Thymus (tissue), 11 donors: ENCODE measurements at regions not wholly inside any gene's neighbourhood (a gene's known extent, or its start where the extent isn't known, plus 50 kb on each side); places are given as distances from the start of the nearest gene placed in this dataset.
"Not testable (repeated sequence)": the region's sequence is repeated elsewhere in the genome, so short reads cannot be mapped to it uniquely, and the experiment has no call there.

Experiments used
- DNase-seq, 9 donors: peaks; one replicate each; pipeline ENCODE4 v3.0.0-alpha.2; 2013; ENCODE audit warnings: low spot score in 9 of 9, low read depth in 6 of 9, missing footprints in 1 of 9
- H3K27ac ChIP-seq, 2 donors: one replicate each; pipeline ENCODE4 v1.5.1; 2013; ENCODE audit warnings: control low read depth in 1 of 2, low read depth in 1 of 2, low read length in 1 of 2, mild to moderate bottlenecking in 1 of 2, moderate library complexity in 1 of 2
- H3K27me3 ChIP-seq, 2 donors: one replicate each; pipeline ENCODE4 v1.5.1; 2013; ENCODE audit warnings: low read length in 1 of 2; ENCODE audit not compliant: control insufficient read depth in 2 of 2, insufficient read depth in 1 of 2
- H3K36me3 ChIP-seq, 2 donors: one replicate each; pipeline ENCODE4 v1.5.1; 2013; ENCODE audit warnings: low read length in 1 of 2, mild to moderate bottlenecking in 1 of 2, moderate library complexity in 1 of 2; ENCODE audit not compliant: control insufficient read depth in 2 of 2, insufficient read depth in 2 of 2
- H3K4me1 ChIP-seq, 2 donors: one replicate each; pipeline ENCODE4 v1.5.1; 2013; ENCODE audit warnings: low read length in 2 of 2; ENCODE audit not compliant: control insufficient read depth in 2 of 2, insufficient read depth in 2 of 2
- H3K4me3 ChIP-seq, 2 donors: one replicate each; pipeline ENCODE4 v1.5.1; 2013; ENCODE audit warnings: low read length in 2 of 2, control low read depth in 1 of 2, mild to moderate bottlenecking in 1 of 2
- H3K9me3 ChIP-seq, 2 donors: one replicate each; pipeline ENCODE4 v1.5.1; 2013; ENCODE audit warnings: low read length in 1 of 2, mild to moderate bottlenecking in 1 of 2; ENCODE audit not compliant: control insufficient read depth in 2 of 2, insufficient read depth in 1 of 2
- WGBS: extraction: QIAGEN DNeasy Blood & Tissue Kit; methylation state at CpG from one replicate; pipeline ENCODE4 v1.1.7; 2013; 5-methylcytosine and 5-hydroxymethylcytosine counted together
- donor health status: healthy.

DNA sequence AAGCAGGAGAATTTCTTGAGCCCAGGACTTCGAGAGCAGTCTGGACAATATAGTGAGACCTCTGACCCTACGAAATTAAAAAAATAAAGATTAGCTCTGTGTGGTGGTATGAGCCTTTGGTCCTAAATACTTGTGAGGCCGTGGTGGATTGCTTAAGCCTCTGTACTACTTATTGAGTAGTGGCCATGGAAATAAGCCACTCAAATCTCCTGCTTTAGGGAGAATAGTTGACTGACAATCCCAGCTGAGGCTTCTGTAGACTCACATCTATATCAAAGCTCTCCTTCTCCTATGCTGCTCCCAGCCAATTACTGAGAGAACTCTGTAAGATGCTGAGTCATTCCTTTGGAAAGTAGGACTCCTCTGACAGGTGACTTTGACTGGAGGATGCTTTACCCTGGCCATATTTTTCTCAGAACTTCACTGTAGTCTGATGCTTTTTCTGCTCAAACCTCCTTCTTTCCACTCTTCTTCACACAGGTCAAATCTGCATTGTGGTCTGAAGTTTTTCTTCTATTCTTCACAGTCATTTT, 420.2 kb downstream of the SLC6A15 start:
- Histone ChIP-seq H3K9me3 (no peaks in the 10 kb centered on the region), H3K27me3 (no peaks in the 10 kb centered on the region), H3K4me3 (no peak overlapping the region), H3K27ac (no peak overlapping the region), H3K36me3 (no peaks in the 10 kb centered on the region), H3K4me1 (no peaks in the 10 kb centered on the region)
- no peak for DNase-seq
- 86% methylated on average over 3 of the region's 3 CpGs for WGBS

DNA sequence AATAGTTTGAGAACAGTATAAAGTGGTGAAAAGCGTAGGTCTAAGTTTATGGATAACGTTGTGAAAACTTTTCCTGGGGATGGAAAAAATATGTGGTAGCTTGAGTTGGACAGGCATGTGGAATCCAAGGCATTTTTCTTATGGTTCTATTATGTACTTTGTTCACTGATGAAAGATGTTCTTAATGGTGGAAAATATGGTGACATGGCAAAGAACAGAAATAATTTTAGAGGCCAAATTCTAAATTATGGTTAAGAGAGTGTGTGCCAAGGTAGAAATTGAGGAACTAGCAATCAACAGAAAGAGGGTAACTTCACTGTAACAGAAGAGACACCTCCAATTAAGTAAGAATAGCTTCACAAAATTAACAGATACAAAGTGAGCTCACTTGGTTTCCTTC, 427.8 kb downstream of the SLC6A15 start:
- DNase-seq, result no peak
- Histone ChIP-seq H3K4me3 (no peak overlapping the region), H3K9me3 (no peaks in the 10 kb centered on the region), H3K27me3 (no peaks in the 10 kb centered on the region), H3K27ac (no peak overlapping the region), H3K36me3 (no peaks in the 10 kb centered on the region), H3K4me1 (no peaks in the 10 kb centered on the region)
- 91% methylated on average over 2 of the region's 2 CpGs for WGBS

DNA sequence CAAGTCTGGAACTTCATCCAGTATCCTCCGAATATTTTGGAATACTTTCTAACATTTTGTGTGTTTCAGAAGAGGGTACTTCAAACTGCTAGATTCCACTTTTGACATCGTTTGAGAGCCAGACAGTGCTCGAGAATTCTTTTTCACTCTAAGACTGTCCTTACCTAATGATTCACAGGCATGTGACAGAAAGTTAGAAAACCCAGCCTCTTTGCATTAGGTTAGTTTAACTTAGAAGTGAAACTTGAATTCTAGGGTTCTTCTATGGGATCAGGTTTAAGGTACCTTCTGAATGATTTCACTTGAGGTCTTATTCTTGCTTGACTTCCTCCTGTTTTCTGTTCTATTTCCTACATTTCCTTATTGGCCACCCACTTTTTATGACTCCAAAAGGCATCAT, 431.8 kb downstream of the SLC6A15 start:
- Histone ChIP-seq H3K36me3 (no peaks in the 10 kb centered on the region), H3K9me3 (no peaks in the 10 kb centered on the region), H3K4me1 (no peaks in the 10 kb centered on the region), H3K27ac (no peak overlapping the region), H3K27me3 (no peaks in the 10 kb centered on the region), H3K4me3 (no peak overlapping the region)
- DNase-seq, result no peak
- 90% methylated on average over 3 of the region's 3 CpGs for WGBS

DNA sequence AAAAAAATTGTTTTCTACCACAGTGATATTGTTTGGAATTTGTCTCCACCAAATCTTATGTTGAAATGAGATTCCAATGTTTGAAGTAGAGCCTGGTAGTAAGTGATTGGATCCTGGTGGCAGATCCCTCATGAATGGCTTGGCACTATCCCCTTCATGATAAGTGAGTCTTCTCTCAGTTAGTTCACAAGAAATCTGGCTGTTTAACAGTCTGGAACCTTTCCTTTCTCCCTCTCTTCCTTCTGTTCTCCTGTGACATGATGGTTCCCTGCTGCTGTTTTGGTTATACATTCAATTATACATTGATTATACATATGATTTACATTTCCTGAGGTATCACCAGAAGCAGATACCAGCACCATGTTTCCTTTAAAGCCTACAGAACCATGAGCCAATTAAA, 442.2 kb downstream of the SLC6A15 start:
- Histone ChIP-seq H3K27me3 (no peaks in the 10 kb centered on the region), H3K4me3 (no peak overlapping the region), H3K4me1 (no peaks in the 10 kb centered on the region), H3K36me3 (no peaks in the 10 kb centered on the region), H3K9me3 (no peaks in the 10 kb centered on the region), H3K27ac (no peak overlapping the region)
- DNase-seq, result no peak

DNA sequence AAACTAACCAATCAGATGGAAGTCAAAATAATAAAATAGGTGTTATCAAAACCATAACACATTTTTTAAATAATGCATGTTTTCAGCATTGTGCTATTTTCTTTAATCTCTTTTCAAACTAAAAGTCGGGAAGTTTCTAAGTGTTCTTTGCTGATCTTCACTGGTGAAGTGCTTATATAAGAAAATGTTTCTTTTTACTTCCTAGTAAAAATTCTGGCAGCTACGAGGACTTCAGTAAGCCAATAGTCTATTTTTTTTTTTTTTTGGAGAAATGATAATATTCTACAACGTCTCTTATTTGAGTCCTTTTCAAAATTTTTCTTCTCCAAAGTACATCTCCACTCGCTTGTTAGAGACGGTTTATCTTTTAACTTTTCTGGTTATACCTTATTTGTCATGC, 448.0 kb downstream of the SLC6A15 start:
- H3K27ac ChIP-seq, result no peak overlapping the region
- no peaks in the 10 kb centered on the region for H3K9me3 ChIP-seq
- H3K36me3 ChIP-seq, result no peaks in the 10 kb centered on the region
- H3K4me3 ChIP-seq, result no peak overlapping the region
- no peaks in the 10 kb centered on the region for H3K27me3 ChIP-seq
- H3K4me1 ChIP-seq, result no peaks in the 10 kb centered on the region
- no peak for DNase-seq
- 86% methylated on average over 5 of the region's 5 CpGs for WGBS

DNA sequence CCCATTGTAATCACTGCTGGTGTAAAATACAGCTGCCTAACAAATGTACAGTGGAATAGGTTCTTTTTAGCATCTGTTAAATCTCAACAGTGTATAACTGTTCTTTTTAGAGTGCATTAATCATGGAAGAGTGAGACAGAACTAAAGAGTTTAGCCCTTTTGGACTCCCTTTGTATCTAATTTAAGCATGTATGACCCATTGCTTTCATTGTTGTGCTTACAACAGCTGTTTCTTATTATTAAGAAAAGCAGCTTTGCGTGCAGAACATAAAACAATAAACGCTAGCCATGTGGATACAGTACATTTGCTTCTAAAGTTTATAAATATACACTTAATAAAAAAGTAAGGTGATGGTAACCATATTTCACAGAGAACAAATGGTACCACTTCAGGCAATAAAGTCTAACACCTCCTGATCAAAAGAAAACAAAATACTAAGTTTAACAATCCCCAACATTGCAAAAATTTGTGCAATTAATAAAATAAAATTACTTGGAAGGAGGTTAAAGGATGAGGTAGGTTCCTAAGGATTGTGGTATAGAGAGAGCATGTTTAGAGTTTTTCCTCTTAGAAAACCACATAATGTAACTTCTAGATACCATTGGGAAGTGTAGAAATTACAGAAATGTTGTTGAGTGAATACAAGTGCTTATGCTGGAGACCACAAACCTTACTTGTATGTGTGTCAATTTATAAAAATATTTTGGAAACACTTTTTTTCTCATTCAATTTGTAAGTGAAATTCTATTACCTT, 448.7 kb downstream of the SLC6A15 start:
- no peaks in the 10 kb centered on the region for H3K9me3 ChIP-seq
- no peaks in the 10 kb centered on the region for H3K27me3 ChIP-seq
- no peaks in the 10 kb centered on the region for H3K36me3 ChIP-seq
- H3K27ac ChIP-seq, result no peak overlapping the region
- WGBS, result 83% methylated on average over 2 of the region's 2 CpGs
- H3K4me1 ChIP-seq, result no peaks in the 10 kb centered on the region
- H3K4me3 ChIP-seq, result no peak overlapping the region
- DNase-seq, result no peak

DNA sequence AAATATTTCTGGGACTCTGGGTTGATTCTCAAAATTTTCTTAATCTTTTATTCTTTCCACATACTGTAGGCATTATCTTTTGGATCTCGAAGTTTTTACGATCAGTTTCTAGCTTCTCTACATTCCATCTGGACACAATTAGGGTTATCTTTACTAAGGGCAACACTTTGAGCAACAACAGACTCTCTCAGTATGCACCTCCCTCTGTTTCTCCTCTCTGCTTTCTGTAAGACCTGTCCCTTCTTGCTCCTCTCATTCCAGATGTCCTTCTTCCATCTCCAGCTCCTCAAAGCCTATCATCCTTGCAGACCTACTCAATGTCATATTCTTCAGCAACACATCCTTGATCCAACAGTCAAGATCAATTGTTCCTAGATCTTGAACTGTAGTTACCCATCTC, 457.0 kb downstream of the SLC6A15 start:
- Histone ChIP-seq H3K9me3 (no peaks in the 10 kb centered on the region), H3K4me1 (no peaks in the 10 kb centered on the region), H3K36me3 (no peaks in the 10 kb centered on the region), H3K27ac (no peak overlapping the region), H3K27me3 (no peaks in the 10 kb centered on the region), H3K4me3 (no peak overlapping the region)
- no peak for DNase-seq
- WGBS, result 89% methylated on average over 2 of the region's 2 CpGs

DNA sequence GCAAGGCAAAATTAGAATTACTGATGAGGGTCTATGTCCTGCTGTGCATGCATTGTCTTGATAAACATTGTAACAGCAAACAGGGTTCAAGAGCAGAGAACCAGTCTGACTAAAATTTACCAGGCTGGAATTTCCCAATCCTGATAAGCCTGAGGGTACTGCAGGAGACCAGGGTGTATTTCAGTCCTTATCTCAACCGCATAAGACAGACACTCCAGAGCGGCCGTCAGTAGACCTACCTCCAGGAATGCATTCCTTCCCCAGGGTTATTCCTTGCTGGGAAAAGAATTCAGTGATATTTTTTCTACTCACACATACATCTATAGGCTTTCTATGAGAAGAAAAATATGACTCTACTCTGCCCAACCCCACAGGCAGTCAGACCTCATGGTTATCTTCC, 466.1 kb downstream of the SLC6A15 start:
- not testable (repeated sequence) for H3K27ac ChIP-seq, H3K36me3 ChIP-seq, H3K27me3 ChIP-seq, H3K9me3 ChIP-seq, DNase-seq, H3K4me1 ChIP-seq, H3K4me3 ChIP-seq
- 97% methylated on average over 3 of the region's 3 CpGs for WGBS

DNA sequence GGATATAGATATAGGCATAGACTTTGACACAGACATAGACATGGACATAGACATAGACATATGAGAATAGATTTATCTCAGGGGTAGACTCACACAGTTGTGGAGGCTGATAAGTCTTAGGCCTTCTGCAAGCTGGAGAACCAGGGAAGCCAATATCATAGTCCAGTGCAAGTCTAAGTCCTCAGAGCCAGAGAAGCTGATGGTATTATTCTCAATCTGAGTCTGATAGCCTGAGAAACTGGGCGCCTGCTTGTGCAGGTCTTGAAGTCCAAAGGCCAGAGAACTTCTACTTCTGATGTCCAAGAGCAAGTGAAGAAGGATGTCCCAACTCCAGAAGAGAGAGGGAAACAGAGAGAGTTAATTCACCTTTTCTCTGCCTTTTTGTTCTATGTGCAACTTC, 476.5 kb downstream of the SLC6A15 start:
- Histone ChIP-seq H3K4me3 (no peak overlapping the region), H3K9me3 (no peaks in the 10 kb centered on the region), H3K27me3 (no peaks in the 10 kb centered on the region), H3K4me1 (no peaks in the 10 kb centered on the region), H3K36me3 (no peaks in the 10 kb centered on the region), H3K27ac (no peak overlapping the region)
- 94% methylated on average over 1 of the region's 1 CpG for WGBS
- no peak for DNase-seq
